ENCODE measurements at regions not wholly inside any gene's neighbourhood (a gene's known extent, or its start where the extent isn't known, plus 50 kb on each side); places are given as distances from the start of the nearest gene placed in this dataset.

- Histone ChIP-seq H3K9me2 (ENCODE audit: insufficient read depth, low read length) (no peaks in the 10 kb centered on the region), H4K20me1 (ENCODE audit: insufficient read depth) (no peaks in the 10 kb centered on the region), H3K9me3 (ENCODE audit: low read length) (no peaks in the 10 kb centered on the region), H3K9ac (ENCODE audit: low read length) (no peak overlapping the region), H3K4me2 (ENCODE audit: low read length) (no peak overlapping the region), H3K4me3 (ENCODE audit: low read length) (no peak overlapping the region), H3K79me2 (replicated peaks; ENCODE audit: insufficient read depth, low read length) (no peaks in the 10 kb centered on the region), H2AFZ (ENCODE audit: low read depth, low read length) (no peak overlapping the region), H3F3A (ENCODE audit: insufficient read depth, low read length, poor library complexity, severe bottlenecking) (no peaks in the 10 kb centered on the region), H3K27ac (ENCODE audit: low read length) (no peak overlapping the region), H3K27me3 (ENCODE audit: insufficient read depth, low read depth, low read length) (no peaks in the 10 kb centered on the region), H3K36me3 (ENCODE audit: insufficient read depth, low read length) (no peaks in the 10 kb centered on the region)
- TF ChIP-seq EP300 (conservative IDR thresholded peaks at IDR 0.05; ENCODE audit: poor library complexity, severe bottlenecking) (no peak), MXI1 (conservative IDR thresholded peaks at IDR 0.05; ENCODE audit: poor library complexity, severe bottlenecking) (no peak), POLR2AphosphoS5 (IDR thresholded peaks at IDR 0.05) (no peak), RAD21 (conservative IDR thresholded peaks at IDR 0.05) (no peak), REST (IDR thresholded peaks at IDR 0.05; ENCODE audit: borderline replicate concordance) (no peak), TAF1 (IDR thresholded peaks at IDR 0.05; ENCODE audit: low read depth) (no peak), EZH2 (IDR thresholded peaks at IDR 0.05; ENCODE audit: borderline replicate concordance, insufficient read depth, low read length, poor library complexity, severe bottlenecking) (no peak), SMC3 (conservative IDR thresholded peaks at IDR 0.05; ENCODE audit: poor library complexity) (no peak), CTCF (IDR thresholded peaks at IDR 0.05; ENCODE audit: poor library complexity, severe bottlenecking) (no peak)
Observed at GRCh38 chr6:165863801-165864200, 200.8 kb upstream of the PDE10A start.

GRCh38 chr6:165862813-165863212 lies 199.8 kb upstream of the PDE10A start:
- H3K4me2 ChIP-seq (ENCODE audit: low read length) = no peak overlapping the region
- no peaks in the 10 kb centered on the region for H3K9me3 ChIP-seq (ENCODE audit: low read length)
- H3K36me3 ChIP-seq (ENCODE audit: insufficient read depth, low read length) = no peaks in the 10 kb centered on the region
- no peak overlapping the region for H3K27ac ChIP-seq (ENCODE audit: low read length)
- no peak overlapping the region for H2AFZ ChIP-seq (ENCODE audit: low read depth, low read length)
- no peaks in the 10 kb centered on the region for H3K27me3 ChIP-seq (ENCODE audit: insufficient read depth, low read depth, low read length)
- no peaks in the 10 kb centered on the region for H3K79me2 ChIP-seq (replicated peaks; ENCODE audit: insufficient read depth, low read length)
- no peaks in the 10 kb centered on the region for H4K20me1 ChIP-seq (ENCODE audit: insufficient read depth)
- no peaks in the 10 kb centered on the region for H3K9me2 ChIP-seq (ENCODE audit: insufficient read depth, low read length)
- no peak overlapping the region for H3K4me3 ChIP-seq (ENCODE audit: low read length)
- TF ChIP-seq MXI1 (conservative IDR thresholded peaks at IDR 0.05; ENCODE audit: poor library complexity, severe bottlenecking) (no peak), EZH2 (IDR thresholded peaks at IDR 0.05; ENCODE audit: borderline replicate concordance, insufficient read depth, low read length, poor library complexity, severe bottlenecking) (no peak), EP300 (conservative IDR thresholded peaks at IDR 0.05; ENCODE audit: poor library complexity, severe bottlenecking) (no peak), SMC3 (conservative IDR thresholded peaks at IDR 0.05; ENCODE audit: poor library complexity) (no peak), REST (IDR thresholded peaks at IDR 0.05; ENCODE audit: borderline replicate concordance) (no peak), TAF1 (IDR thresholded peaks at IDR 0.05; ENCODE audit: low read depth) (no peak), POLR2AphosphoS5 (IDR thresholded peaks at IDR 0.05) (no peak), RAD21 (conservative IDR thresholded peaks at IDR 0.05) (no peak), CTCF (IDR thresholded peaks at IDR 0.05; ENCODE audit: poor library complexity, severe bottlenecking) (no peak)
- H3F3A ChIP-seq (ENCODE audit: insufficient read depth, low read length, poor library complexity, severe bottlenecking) = no peaks in the 10 kb centered on the region
- H3K9ac ChIP-seq (ENCODE audit: low read length) = no peak overlapping the region

Data from neural cell (in vitro differentiated cells).